ENCODE measurements at regions not wholly inside any gene's neighbourhood (a gene's known extent, or its start where the extent isn't known, plus 50 kb on each side); places are given as distances from the start of the nearest gene placed in this dataset.
A peak's percentile ranks its signal among the peaks of the same experiment; 100 is the strongest.

- Histone ChIP-seq H3K36me3 (no peaks in the 10 kb centered on the region), H3K27me3 (peaks cover 0 to 7% (median 0%) of the 10 kb centered on the region in 4 donors), H3K4me1 (peaks cover 0 to 4% (median 0%) of the 10 kb centered on the region in 4 donors), H3K27ac (replicated peaks in 1 of 4) (no peak overlapping the region), H3K9me3 (no peaks in the 10 kb centered on the region), H3K4me3 (no peak overlapping the region)
- intact Hi-C loops (cut with DNase I), result no loop called here
- DNase-seq (ENCODE audit: extremely low spot score), result no peak
- TF ChIP-seq POLR2AphosphoS5 (IDR thresholded peaks at IDR 0.05) (no peak), EP300 (IDR thresholded peaks at IDR 0.05) (no peak), CTCF (IDR thresholded peaks at IDR 0.05) (no peak), POLR2A (IDR thresholded peaks at IDR 0.05; ENCODE audit: low read depth) (no peak)
- 83% methylated on average over 2 of the region's 2 CpGs for WGBS
These were observed 208.7 kb downstream of the LMX1A start for GRCh38 chr1:165147799-165148198.

- H3K9me3 ChIP-seq, result no peaks in the 10 kb centered on the region
- H3K4me1 ChIP-seq, result peaks cover 0 to 4% (median 0%) of the 10 kb centered on the region in 4 donors
- peaks cover 0 to 32% (median 0%) of the 10 kb centered on the region in 4 donors for H3K27me3 ChIP-seq
- no peak overlapping the region for H3K4me3 ChIP-seq
- intact Hi-C loops (cut with DNase I), result no loop called here
- WGBS, result 19% methylated on average over 12 of the region's 12 CpGs
- H3K36me3 ChIP-seq, result no peaks in the 10 kb centered on the region
- H3K27ac ChIP-seq (replicated peaks in 1 of 4), result no peak overlapping the region
- TF ChIP-seq POLR2AphosphoS5 (IDR thresholded peaks at IDR 0.05) (no peak), CTCF (IDR thresholded peaks at IDR 0.05) (peak; percentile 55 to 77 (median 66))
- DNase-seq (ENCODE audit: extremely low spot score), result no peak
These were observed 211.6 kb downstream of the LMX1A start for GRCh38 chr1:165144757-165145397.

- DNase-seq (ENCODE audit: extremely low spot score), result no peak
- intact Hi-C loops (cut with DNase I), result no loop called here
- Histone ChIP-seq H3K36me3 (no peaks in the 10 kb centered on the region), H3K4me3 (no peak overlapping the region), H3K9me3 (no peaks in the 10 kb centered on the region), H3K27ac (replicated peaks in 1 of 4) (no peak overlapping the region), H3K27me3 (peaks cover 0 to 32% (median 0%) of the 10 kb centered on the region in 4 donors), H3K4me1 (peaks cover 0 to 4% (median 0%) of the 10 kb centered on the region in 4 donors)
- no peak for TF ChIP-seq POLR2A (IDR thresholded peaks at IDR 0.05; ENCODE audit: low read depth)
- peak in 2 of 3 experiments; percentile 31 to 48 for TF ChIP-seq CTCF (IDR thresholded peaks at IDR 0.05)
- 49% methylated on average over 4 of the region's 4 CpGs for WGBS
These were observed 213.0 kb downstream of the LMX1A start for GRCh38 chr1:165143437-165144065.

- Histone ChIP-seq H3K4me3 (no peak overlapping the region), H3K36me3 (no peaks in the 10 kb centered on the region), H3K4me1 (no peaks in the 10 kb centered on the region), H3K27me3 (peaks cover 0 to 47% (median 0%) of the 10 kb centered on the region in 4 donors), H3K9me3 (no peaks in the 10 kb centered on the region), H3K27ac (replicated peaks in 1 of 4) (no peak overlapping the region)
- DNase-seq (ENCODE audit: extremely low spot score), result no peak
- intact Hi-C loops (cut with DNase I), result no loop called here
- WGBS, result 68% methylated on average over 1 of the region's 1 CpG
- no peak for TF ChIP-seq EP300 (IDR thresholded peaks at IDR 0.05)
- TF ChIP-seq CTCF (IDR thresholded peaks at IDR 0.05), result no peak
- TF ChIP-seq POLR2A (IDR thresholded peaks at IDR 0.05; ENCODE audit: low read depth), result no peak
- no peak for TF ChIP-seq POLR2AphosphoS5 (IDR thresholded peaks at IDR 0.05)
These were observed 217.6 kb downstream of the LMX1A start for GRCh38 chr1:165138960-165139359.

Measured in esophagus muscularis mucosa (tissue), 4 donors.